ENCODE measurements at regions not wholly inside any gene's neighbourhood (a gene's known extent, or its start where the extent isn't known, plus 50 kb on each side); places are given as distances from the start of the nearest gene placed in this dataset.
A peak's percentile ranks its signal among the peaks of the same experiment; 100 is the strongest.

GRCh38 chr18:34033968-34034367 is 190.7 kb downstream of the NOL4 start:
- Mint-ChIP-seq H3K4me3 (no peak overlapping the region), H3K27me3 (ENCODE audit: low read depth) (no peaks in the 10 kb centered on the region), H3K27ac (no peak overlapping the region), H3K9me3 (no peaks in the 10 kb centered on the region), H3K36me3 (no peaks in the 10 kb centered on the region), H3K4me1 (peaks cover 4% of the 10 kb centered on the region; the same call in 1 of the 2 replicates)
- POLR2A ChIA-PET, result no interaction called here
- DNase-seq (ENCODE audit: low spot score), result no peak
- CTCF ChIA-PET, result interaction anchor here (0.9 kb wide), 1 partner anchor 89 kb away, joined by 4 read pairs; no protein-coding TSS in a partner anchor
- ATAC-seq, result no peak
- TF ChIP-seq ZNF671 (CRISPR knock-in tag; IDR thresholded peaks at IDR 0.05) (no peak), CREM (CRISPR knock-in tag; IDR thresholded peaks at IDR 0.05) (no peak), NFATC4 (CRISPR knock-in tag; IDR thresholded peaks at IDR 0.05) (no peak), ZNF416 (CRISPR knock-in tag; IDR thresholded peaks at IDR 0.05) (no peak), TEAD4 (CRISPR knock-in tag; IDR thresholded peaks at IDR 0.05) (no peak), AR (CRISPR knock-in tag; IDR thresholded peaks at IDR 0.05) (no peak), KAT7 (CRISPR knock-in tag; IDR thresholded peaks at IDR 0.05; ENCODE audit: borderline replicate concordance) (no peak), NR3C1 (CRISPR knock-in tag; conservative IDR thresholded peaks at IDR 0.05; ENCODE audit: low read depth) (no peak), USF2 (CRISPR knock-in tag; IDR thresholded peaks at IDR 0.05) (no peak), SOX15 (CRISPR knock-in tag; IDR thresholded peaks at IDR 0.05) (no peak), CDX4 (CRISPR knock-in tag; IDR thresholded peaks at IDR 0.05; ENCODE audit: borderline replicate concordance) (no peak), E2F1 (CRISPR knock-in tag; IDR thresholded peaks at IDR 0.05) (no peak)

- no peaks in the 10 kb centered on the region for H3K36me3 Mint-ChIP-seq
- H3K27ac Mint-ChIP-seq, result no peak overlapping the region
- H3K27me3 Mint-ChIP-seq (ENCODE audit: low read depth), result no peaks in the 10 kb centered on the region
- H3K9me3 Mint-ChIP-seq, result no peaks in the 10 kb centered on the region
- H3K4me1 Mint-ChIP-seq, result 0 out of 2 replicates have a peak, but pooled peaks cover 4% of the 10 kb centered on the region
- ChIA-PET CTCF (interaction anchor here (0.7 to 1.4 kb wide), 2 partner anchors 192 to 194 kb away, joined by 3 to 4 read pairs; no protein-coding TSS in a partner anchor), POLR2A (no interaction called here)
- DNase-seq (ENCODE audit: low spot score) (peak; percentile 40), ATAC-seq (peak; percentile 82)
- TF ChIP-seq ZNF281 (CRISPR knock-in tag; IDR thresholded peaks at IDR 0.05) (no peak), MLX (CRISPR knock-in tag; IDR thresholded peaks at IDR 0.05) (no peak), NR1H2 (CRISPR knock-in tag; IDR thresholded peaks at IDR 0.05) (no peak), USF2 (CRISPR knock-in tag; IDR thresholded peaks at IDR 0.05) (no peak), ZNF232 (CRISPR knock-in tag; IDR thresholded peaks at IDR 0.05) (no peak)
- no peak overlapping the region for H3K4me3 Mint-ChIP-seq
Observed at GRCh38 chr18:34031810-34032209, 192.9 kb downstream of the NOL4 start.

Measured in WTC11 (cell line).